ENCODE measurements at regions not wholly inside any gene's neighbourhood (a gene's known extent, or its start where the extent isn't known, plus 50 kb on each side); places are given as distances from the start of the nearest gene placed in this dataset.

GRCh38 chr15:95416576-95416975 is 913.9 kb upstream of the NR2F2 start:
- TF ChIP-seq CTCF (IDR thresholded peaks at IDR 0.05; ENCODE audit: borderline replicate concordance, insufficient read depth, low read depth, low read length): no peak
- H3K4me3 ChIP-seq (ENCODE audit: low read depth, low read length): no peak overlapping the region

- TF ChIP-seq CTCF (IDR thresholded peaks at IDR 0.05; ENCODE audit: borderline replicate concordance, insufficient read depth, low read depth, low read length): no peak
Observed at GRCh38 chr15:95417761-95418160, 912.7 kb upstream of the NR2F2 start.

GRCh38 chr15:95422255-95422654 is 908.2 kb upstream of the NR2F2 start:
- TF ChIP-seq CTCF (IDR thresholded peaks at IDR 0.05; ENCODE audit: borderline replicate concordance, insufficient read depth, low read depth, low read length): no peak

More at GRCh38 chr15:95417761-95418160, 912.7 kb upstream of the NR2F2 start:
- no peak overlapping the region for H3K4me3 ChIP-seq (ENCODE audit: low read depth, low read length)

GRCh38 chr15:95425859-95426258 is 904.6 kb upstream of the NR2F2 start:
- TF ChIP-seq CTCF (IDR thresholded peaks at IDR 0.05; ENCODE audit: borderline replicate concordance, insufficient read depth, low read depth, low read length): no peak
- no peak overlapping the region for H3K4me3 ChIP-seq (ENCODE audit: low read depth, low read length)

More at GRCh38 chr15:95422255-95422654, 908.2 kb upstream of the NR2F2 start:
- no peak overlapping the region for H3K4me3 ChIP-seq (ENCODE audit: low read depth, low read length)

GRCh38 chr15:95429345-95429744 is 901.2 kb upstream of the NR2F2 start:
- TF ChIP-seq CTCF (IDR thresholded peaks at IDR 0.05; ENCODE audit: borderline replicate concordance, insufficient read depth, low read depth, low read length): no peak
- no peak overlapping the region for H3K4me3 ChIP-seq (ENCODE audit: low read depth, low read length)

GRCh38 chr15:95431518-95431917 is 899.0 kb upstream of the NR2F2 start:
- H3K4me3 ChIP-seq (ENCODE audit: low read depth, low read length): no peak overlapping the region
- no peak for TF ChIP-seq CTCF (IDR thresholded peaks at IDR 0.05; ENCODE audit: borderline replicate concordance, insufficient read depth, low read depth, low read length)

GRCh38 chr15:95432878-95433405 is 897.6 kb upstream of the NR2F2 start:
- H3K4me3 ChIP-seq (ENCODE audit: low read depth, low read length): no peak overlapping the region
- no peak for TF ChIP-seq CTCF (IDR thresholded peaks at IDR 0.05; ENCODE audit: borderline replicate concordance, insufficient read depth, low read depth, low read length)
